Gastrocnemius medialis (tissue), 4 donors: ENCODE measurements at regions not wholly inside any gene's neighbourhood (a gene's known extent, or its start where the extent isn't known, plus 50 kb on each side); places are given as distances from the start of the nearest gene placed in this dataset.

ENCODE experiments used
- ATAC-seq, 2 donors: fragments of 150-250 bp; one replicate each; pipeline ENCODE4 v1.9.1; 2016
- DNase-seq, 2 donors: peaks; one replicate each; pipeline ENCODE4 v3.0.0-alpha.2; 2019
- H3K27ac ChIP-seq, 4 donors: fragments of 200-600 bp; sonication (generic); 1 replicate in 1 of 4; 2 replicates in 3 of 4; pipeline ENCODE4 v1.5.1; 2016 to 2018; ENCODE audit warnings: mild to moderate bottlenecking in 2 of 4, moderate library complexity in 1 of 4
- H3K27me3 ChIP-seq, 3 donors: fragments of 200-600 bp; sonication (generic) in 2 of 3; 1 replicate in 1 of 3; 2 replicates in 2 of 3; pipeline versions ENCODE4 v1.5.1 to v1.6.0; 2016 to 2019; ENCODE audit warnings: mild to moderate bottlenecking in 1 of 3, moderate library complexity in 1 of 3
- H3K36me3 ChIP-seq, 2 donors: fragments of 200-600 bp; sonication (generic) in 1 of 2; one replicate each; pipeline ENCODE4 v1.5.1; 2017 to 2018
- H3K4me1 ChIP-seq, 2 donors: fragments of 200-600 bp; sonication (generic) in 1 of 2; one replicate each; pipeline ENCODE4 v1.5.1; 2016 to 2017; ENCODE audit warnings: mild to moderate bottlenecking in 2 of 2
- H3K4me3 ChIP-seq, 4 donors: fragments of 200-600 bp; sonication (generic) in 3 of 4; 1 replicate in 1 of 4; 2 replicates in 3 of 4; pipeline ENCODE4 v1.5.1; 2016 to 2019; ENCODE audit warnings: mild to moderate bottlenecking in 2 of 4
- H3K9me3 ChIP-seq, 3 donors: fragments of 200-600 bp; sonication (generic) in 2 of 3; 1 replicate in 1 of 3; 2 replicates in 2 of 3; pipeline ENCODE4 v1.5.1; 2016 to 2019
- POLR2A ChIP-seq, 2 donors: fragments of 450-650 bp; IDR thresholded peaks; one replicate each; pipeline ENCODE4 v1.6.1; 2017; ENCODE audit warnings: antibody characterized with exemption in 2 of 2, mild to moderate bottlenecking in 2 of 2, moderate library complexity in 2 of 2
- in situ Hi-C, 4 donors: fragments of 200-750 bp; cut with MboI; loops; one replicate each; pipeline versions ENCODE4 v1.15.0 to v1.8.0; 2017; ENCODE audit warnings: low sequenced_read_pairs in 4 of 4
- intact Hi-C: fragments of 100-400 bp; cut with DNase I; formaldehyde crosslinking; loops from one replicate; pipeline ENCODE4 v1.15.1; 2023; ENCODE audit warnings: low total_unique reads
- TF ChIP-seq, protein P1 (sequence below), 5 experiments: fragments of 450-650 bp in 3 of 5; fragments of 200-600 bp in 2 of 5; sonication (generic) in 2 of 5; IDR thresholded peaks in 4 of 5; conservative IDR thresholded peaks in 1 of 5; 1 replicate in 4 of 5; 2 replicates in 1 of 5; pipeline ENCODE4 v1.5.1; 2016 to 2019; ENCODE audit warnings: antibody characterized with exemption in 5 of 5, mild to moderate bottlenecking in 3 of 5, moderate library complexity in 3 of 5

DNA sequence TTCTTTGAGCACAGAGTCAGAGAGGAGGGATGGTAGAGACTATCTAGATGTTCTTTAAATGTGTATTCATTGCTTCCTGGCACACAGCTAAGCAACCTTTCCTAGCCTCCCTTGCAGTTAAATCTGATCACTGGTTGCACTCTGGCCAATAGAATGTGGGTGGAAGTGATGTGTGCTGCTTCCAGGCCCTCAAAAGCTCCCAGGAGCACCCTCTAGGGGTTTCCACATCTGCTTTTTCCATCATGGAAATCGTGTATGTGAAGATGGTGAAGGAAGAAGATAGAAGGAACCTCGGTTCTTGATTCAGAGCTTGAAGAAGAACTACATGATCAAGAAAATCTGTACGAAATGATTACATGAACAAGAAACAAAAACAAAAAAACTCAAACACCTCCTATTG lies 149.8 kb upstream of the JAG1 start:
- Histone ChIP-seq H3K4me1 (no peaks in the 10 kb centered on the region), H3K4me3 (no peak overlapping the region), H3K9me3 (no peaks in the 10 kb centered on the region), H3K27ac (no peak overlapping the region), H3K27me3 (no peaks in the 10 kb centered on the region), H3K36me3 (no peaks in the 10 kb centered on the region)
- DNase-seq: no peak
- intact Hi-C loops (no loop called here), in situ Hi-C loops (no loop called here)
- ATAC-seq: no peak
- TF ChIP-seq POLR2A (IDR thresholded peaks at IDR 0.05): no peak
- TF ChIP-seq, protein P1, sequence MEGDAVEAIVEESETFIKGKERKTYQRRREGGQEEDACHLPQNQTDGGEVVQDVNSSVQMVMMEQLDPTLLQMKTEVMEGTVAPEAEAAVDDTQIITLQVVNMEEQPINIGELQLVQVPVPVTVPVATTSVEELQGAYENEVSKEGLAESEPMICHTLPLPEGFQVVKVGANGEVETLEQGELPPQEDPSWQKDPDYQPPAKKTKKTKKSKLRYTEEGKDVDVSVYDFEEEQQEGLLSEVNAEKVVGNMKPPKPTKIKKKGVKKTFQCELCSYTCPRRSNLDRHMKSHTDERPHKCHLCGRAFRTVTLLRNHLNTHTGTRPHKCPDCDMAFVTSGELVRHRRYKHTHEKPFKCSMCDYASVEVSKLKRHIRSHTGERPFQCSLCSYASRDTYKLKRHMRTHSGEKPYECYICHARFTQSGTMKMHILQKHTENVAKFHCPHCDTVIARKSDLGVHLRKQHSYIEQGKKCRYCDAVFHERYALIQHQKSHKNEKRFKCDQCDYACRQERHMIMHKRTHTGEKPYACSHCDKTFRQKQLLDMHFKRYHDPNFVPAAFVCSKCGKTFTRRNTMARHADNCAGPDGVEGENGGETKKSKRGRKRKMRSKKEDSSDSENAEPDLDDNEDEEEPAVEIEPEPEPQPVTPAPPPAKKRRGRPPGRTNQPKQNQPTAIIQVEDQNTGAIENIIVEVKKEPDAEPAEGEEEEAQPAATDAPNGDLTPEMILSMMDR (IDR thresholded peaks at IDR 0.05 in 4 of 5, conservative IDR thresholded peaks at IDR 0.05 in 1 of 5): no peak

- Histone ChIP-seq H3K36me3 (no peaks in the 10 kb centered on the region), H3K27ac (no peak overlapping the region), H3K4me1 (no peaks in the 10 kb centered on the region), H3K27me3 (no peaks in the 10 kb centered on the region), H3K4me3 (no peak overlapping the region), H3K9me3 (no peaks in the 10 kb centered on the region)
- intact Hi-C loops (no loop called here), in situ Hi-C loops (no loop called here)
- TF ChIP-seq POLR2A (IDR thresholded peaks at IDR 0.05): no peak
- TF ChIP-seq, protein P1 (IDR thresholded peaks at IDR 0.05 in 4 of 5, conservative IDR thresholded peaks at IDR 0.05 in 1 of 5): no peak
- ATAC-seq (no peak), DNase-seq (no peak)
These were observed 151.1 kb upstream of the JAG1 start for GRCh38 chr20:10824750-10825500.

DNA sequence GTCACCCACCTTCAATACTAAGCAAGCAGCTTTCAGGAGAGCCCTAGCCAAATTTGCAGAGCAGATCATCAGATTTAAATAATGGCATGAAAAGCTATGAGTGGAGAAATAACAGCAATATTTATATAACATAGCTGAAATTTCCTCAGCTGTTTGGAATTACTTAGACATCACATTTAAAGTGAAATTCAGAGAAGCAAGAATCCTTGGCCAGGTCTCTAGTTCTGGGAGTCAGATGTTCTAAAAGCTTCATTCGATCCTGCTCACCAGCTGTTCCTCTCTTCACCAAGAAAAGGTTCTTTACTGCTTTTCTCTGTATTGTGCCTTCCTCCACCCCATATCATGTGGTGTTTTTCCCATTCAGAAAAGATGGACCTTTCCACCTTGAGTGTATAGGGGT lies 152.3 kb upstream of the JAG1 start:
- ATAC-seq (no peak), DNase-seq (no peak)
- in situ Hi-C loops (no loop called here), intact Hi-C loops (no loop called here)
- no peaks in the 10 kb centered on the region for H3K9me3 ChIP-seq
- H3K27ac ChIP-seq: no peak overlapping the region
- no peak overlapping the region for H3K4me3 ChIP-seq
- H3K4me1 ChIP-seq: no peaks in the 10 kb centered on the region
- no peaks in the 10 kb centered on the region for H3K27me3 ChIP-seq
- TF ChIP-seq POLR2A (IDR thresholded peaks at IDR 0.05): no peak
- no peaks in the 10 kb centered on the region for H3K36me3 ChIP-seq

- no peaks in the 10 kb centered on the region for H3K4me1 ChIP-seq
- H3K9me3 ChIP-seq: no peaks in the 10 kb centered on the region
- TF ChIP-seq POLR2A (IDR thresholded peaks at IDR 0.05): no peak
- TF ChIP-seq, protein P1 (IDR thresholded peaks at IDR 0.05 in 4 of 5, conservative IDR thresholded peaks at IDR 0.05 in 1 of 5): no peak
- in situ Hi-C loops: no loop called here
- no peak overlapping the region for H3K4me3 ChIP-seq
- H3K27ac ChIP-seq: no peak overlapping the region
- no peak for DNase-seq
- no peak for ATAC-seq
- no peaks in the 10 kb centered on the region for H3K27me3 ChIP-seq
- H3K36me3 ChIP-seq: no peaks in the 10 kb centered on the region
- intact Hi-C loops: no loop called here
These were observed 154.4 kb upstream of the JAG1 start for GRCh38 chr20:10828180-10828579.

- no peaks in the 10 kb centered on the region for H3K4me1 ChIP-seq
- no peak overlapping the region for H3K4me3 ChIP-seq
- no peak for DNase-seq
- H3K9me3 ChIP-seq: no peaks in the 10 kb centered on the region
- intact Hi-C loops (no loop called here), in situ Hi-C loops (no loop called here)
- no peaks in the 10 kb centered on the region for H3K27me3 ChIP-seq
- ATAC-seq: no peak
- TF ChIP-seq, protein P1 (IDR thresholded peaks at IDR 0.05 in 4 of 5, conservative IDR thresholded peaks at IDR 0.05 in 1 of 5): no peak
- no peak for TF ChIP-seq POLR2A (IDR thresholded peaks at IDR 0.05)
- no peak overlapping the region for H3K27ac ChIP-seq
- H3K36me3 ChIP-seq: no peaks in the 10 kb centered on the region
These were observed 158.3 kb upstream of the JAG1 start for GRCh38 chr20:10832141-10832540.
